HTR-8/SVneo (cell line): ENCODE measurements at regions not wholly inside any gene's neighbourhood (a gene's known extent, or its start where the extent isn't known, plus 50 kb on each side); places are given as distances from the start of the nearest gene placed in this dataset.

Experiments used
- DNase-seq: peaks from one replicate; pipeline ENCODE4 v3.0.0; 2011; ENCODE audit warnings: low spot score, mixed read lengths; ENCODE audit not compliant: insufficient read length
- FAIRE-seq: peaks from 2 replicates; lab custom pipeline; 2011; peaks lifted over from hg19 to GRCh38; lab: Jason Lieb, UNC

- DNase-seq (no peak), FAIRE-seq (no peak)
Measured at GRCh38 chr12:82176026-82176425, 182.2 kb downstream of the CCDC59 start.

DNA sequence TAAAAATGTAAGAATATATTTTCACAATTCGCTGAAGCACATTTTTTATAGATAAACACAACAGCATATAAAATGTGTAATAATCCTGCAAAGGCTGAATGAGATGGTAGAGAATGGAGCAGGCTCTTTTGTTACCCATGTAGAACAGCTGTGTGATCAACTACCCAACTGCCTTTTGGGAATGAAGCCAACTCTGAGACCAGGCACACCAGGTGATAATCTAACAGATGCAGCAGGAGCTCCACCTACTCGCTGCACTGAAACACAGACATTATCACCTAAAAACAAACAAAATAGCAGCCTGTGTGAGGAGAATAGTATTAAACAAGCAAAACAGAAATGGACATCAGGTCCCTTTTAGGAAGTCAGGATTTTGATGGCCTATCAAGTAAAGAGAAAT lies 183.3 kb downstream of the CCDC59 start:
- FAIRE-seq (no peak), DNase-seq (no peak)

DNA sequence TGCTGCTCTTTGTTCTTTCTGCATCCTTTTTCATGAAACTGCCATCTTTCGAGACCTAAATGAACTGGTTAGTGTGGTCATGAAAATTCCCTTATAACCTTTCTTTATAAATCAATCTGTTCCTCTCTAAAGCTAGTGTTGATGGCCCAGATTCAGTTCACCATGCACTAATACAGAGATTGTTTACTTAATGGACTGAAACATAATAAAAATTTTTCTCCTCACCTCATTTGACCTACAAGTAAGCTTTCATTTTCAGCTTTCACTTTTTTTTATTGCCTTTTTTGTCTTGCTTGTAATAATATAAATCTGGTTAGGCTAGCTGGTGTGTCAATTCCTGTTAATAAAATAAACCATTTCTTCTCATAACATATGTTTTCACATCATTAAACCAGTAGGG lies 183.8 kb downstream of the CCDC59 start:
- DNase-seq: no peak
- FAIRE-seq: no peak

DNA sequence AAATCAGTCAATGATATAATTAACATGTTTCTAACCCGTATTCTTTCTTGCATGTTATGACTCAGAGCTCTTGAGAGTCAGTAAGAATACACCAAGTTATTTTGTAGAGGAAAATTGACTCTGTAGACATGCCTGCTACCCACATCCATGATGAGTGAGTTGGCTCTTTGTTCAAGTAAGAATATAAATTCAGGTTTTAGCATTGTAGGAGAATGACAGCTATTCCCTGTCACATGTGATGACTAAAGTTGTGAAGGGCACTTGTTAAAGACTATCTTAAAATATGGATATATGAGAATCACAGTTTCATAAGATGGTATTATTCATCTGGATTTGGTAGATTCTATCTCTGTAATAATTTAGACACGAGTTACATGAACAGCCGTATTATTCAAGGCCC lies 209.1 kb downstream of the CCDC59 start:
- DNase-seq (no peak), FAIRE-seq (no peak)

GRCh38 chr12:82146740-82147139 lies 211.4 kb downstream of the CCDC59 start:
- DNase-seq (no peak), FAIRE-seq (no peak)

DNA sequence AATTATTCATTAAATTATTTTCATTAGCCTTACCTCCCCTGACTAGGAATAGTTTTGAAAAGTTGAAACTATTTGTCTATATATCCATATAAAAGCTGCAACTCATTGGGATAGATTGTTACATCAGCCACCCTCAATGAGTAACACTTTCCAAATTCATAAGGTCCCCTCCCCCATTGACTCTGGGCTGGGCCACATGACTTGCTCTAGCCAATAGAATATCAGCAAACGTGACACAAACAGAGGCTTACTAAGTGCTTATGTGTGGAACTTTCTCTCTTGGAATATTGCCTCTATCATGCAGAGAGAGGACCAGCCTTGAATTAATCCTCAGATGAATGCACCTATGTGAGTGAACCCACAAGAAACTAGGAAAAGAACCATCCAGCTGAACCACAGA lies 213.7 kb downstream of the CCDC59 start:
- no peak for DNase-seq
- no peak for FAIRE-seq

DNA sequence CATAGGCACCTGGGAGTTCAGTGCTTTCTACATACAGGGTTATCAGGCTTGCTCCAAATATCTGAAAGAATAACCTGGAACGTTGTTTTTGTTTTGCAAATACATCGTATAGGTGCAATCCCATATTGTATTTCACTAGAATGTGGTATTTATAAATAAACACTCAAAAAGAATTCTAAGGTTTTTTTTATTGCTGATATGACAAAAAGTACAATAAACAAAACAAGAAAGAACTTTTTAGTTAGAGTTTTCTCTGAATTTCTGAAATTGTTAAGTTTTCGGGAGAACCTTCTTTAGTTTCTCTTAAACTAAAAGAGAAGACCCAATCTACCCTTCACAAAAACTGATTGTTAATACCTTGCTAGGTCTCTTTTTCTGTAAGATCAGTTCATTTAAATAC lies 225.8 kb downstream of the CCDC59 start:
- DNase-seq (no peak), FAIRE-seq (no peak)

DNA sequence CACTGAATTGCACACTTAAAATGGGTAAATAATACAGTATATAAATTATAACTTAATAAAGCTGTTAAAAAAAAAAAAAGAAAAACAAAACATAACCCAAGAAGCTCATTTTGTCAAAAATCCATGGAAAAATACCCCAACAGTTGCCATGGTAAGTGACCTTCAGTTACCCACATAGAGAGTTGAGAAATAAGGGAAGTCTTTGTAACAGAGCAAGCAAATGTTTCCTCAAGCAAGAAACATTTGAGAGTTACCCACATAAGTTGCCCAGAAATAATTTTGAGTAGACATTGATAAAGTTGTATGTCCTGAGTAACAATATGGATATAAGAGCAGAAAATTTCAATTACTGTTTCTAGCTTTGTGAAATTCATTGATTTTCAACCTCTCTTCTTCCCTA lies 227.4 kb downstream of the CCDC59 start:
- no peak for DNase-seq
- no peak for FAIRE-seq

DNA sequence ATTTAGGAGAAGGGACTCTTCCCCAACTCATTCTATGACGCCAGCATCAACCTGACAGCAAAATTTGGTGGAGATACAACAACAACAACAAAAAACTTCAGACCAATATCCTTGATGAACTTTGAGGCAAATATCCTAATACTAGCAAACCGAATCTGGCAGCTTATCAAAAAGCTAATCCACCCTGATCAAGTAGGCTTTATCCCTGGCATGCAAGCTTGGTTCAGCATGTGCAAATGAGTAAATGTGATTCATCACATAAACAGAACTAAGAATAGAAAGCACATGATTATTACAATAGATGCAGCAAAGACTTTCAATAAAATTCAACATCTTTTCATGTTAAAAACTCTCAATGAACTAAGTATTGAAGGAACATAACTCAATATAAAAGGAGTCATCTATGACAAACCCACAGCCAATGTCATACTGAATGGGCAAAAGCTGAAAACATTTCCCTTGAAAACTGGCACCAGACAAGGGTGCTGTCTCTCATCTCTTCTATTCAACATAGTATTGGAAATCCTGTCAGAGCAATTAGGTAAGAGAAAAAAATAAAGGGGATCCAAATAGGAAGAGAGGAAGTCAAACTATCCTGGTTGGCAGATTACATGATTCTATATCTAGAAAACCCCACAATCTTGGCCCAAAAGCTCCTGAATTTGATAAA lies 233.3 kb downstream of the CCDC59 start:
- no peak for FAIRE-seq
- no peak for DNase-seq

DNA sequence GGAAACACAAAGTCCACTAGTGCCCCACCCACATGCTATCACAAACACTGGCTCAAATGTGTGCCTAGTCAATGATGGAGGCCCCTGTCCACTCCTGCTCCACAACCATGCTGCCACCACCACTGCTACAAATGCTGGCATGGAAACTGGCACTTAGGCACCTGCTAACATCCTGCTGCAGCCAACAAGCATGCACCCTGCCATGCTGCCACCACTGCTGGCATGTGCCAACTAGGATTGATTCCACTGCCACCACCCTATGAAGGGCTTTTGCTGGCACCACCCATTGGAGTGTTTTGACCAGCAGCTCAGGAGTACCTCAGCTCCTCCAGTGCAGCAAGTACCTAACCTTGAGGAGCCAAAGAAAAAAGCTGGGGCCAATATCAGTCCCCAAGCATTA lies 236.6 kb downstream of the CCDC59 start:
- FAIRE-seq: no peak
- DNase-seq: no peak

- DNase-seq (no peak), FAIRE-seq (no peak)
Measured at GRCh38 chr12:82120901-82121300, 237.3 kb downstream of the CCDC59 start.

- DNase-seq (no peak), FAIRE-seq (no peak)
Measured at GRCh38 chr12:82109243-82109642, 248.9 kb downstream of the CCDC59 start.

DNA sequence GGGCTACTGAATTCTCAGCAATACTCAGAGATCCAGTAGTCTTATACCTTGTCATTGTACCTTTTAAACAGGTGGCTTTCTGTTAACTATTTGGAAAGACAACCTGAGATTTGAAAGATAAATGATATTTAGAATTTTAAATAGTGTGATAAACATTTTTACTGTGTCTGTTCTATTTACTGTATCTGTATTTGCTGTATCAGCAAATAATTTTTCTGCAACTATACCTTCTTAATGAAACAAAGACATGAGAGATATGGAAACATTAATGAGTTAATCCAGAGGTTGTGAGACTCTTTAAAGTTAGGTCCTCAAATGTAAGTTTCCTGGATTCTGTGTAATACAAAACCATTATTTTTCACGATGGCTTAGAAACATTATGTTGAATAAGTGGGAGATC lies 249.6 kb downstream of the CCDC59 start:
- DNase-seq: no peak
- no peak for FAIRE-seq

DNA sequence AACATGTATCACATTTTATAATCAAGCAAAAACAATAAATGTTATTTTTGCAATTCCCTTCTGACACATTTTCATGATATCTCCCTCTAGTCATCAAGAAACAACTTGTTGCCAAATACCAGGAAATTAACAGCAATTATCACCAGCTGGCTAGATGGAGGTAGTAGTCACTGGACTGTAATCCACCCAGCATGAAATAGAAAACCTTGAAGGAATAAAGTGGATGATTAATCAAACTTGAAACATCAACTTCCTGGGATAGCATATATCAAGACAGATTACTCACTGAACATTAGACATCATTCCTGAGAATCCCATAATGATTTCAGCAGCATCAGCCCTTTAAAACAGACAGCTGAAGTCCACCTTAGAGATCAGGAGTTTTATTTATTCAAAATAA lies 259.0 kb downstream of the CCDC59 start:
- DNase-seq: peak; percentile 1

DNA sequence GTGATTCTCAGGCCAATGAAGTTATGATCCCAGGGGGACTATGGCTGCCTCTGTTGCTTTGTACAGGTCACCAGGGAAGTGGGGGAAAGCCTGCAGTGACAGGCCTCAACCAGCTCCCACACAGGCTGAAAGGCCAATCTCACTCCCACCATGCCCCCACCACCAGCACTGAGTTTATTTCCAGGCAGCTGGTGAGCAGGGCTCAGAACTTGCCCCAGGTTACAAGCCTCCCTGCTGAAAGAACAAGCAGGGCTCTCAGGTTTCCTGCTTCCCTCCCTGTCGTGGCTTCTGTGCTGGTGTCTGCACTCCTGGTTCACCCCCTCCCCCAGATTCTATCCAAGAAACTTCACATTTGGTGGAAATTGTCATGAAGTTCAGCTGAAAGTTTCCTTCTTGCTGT lies 260.3 kb downstream of the CCDC59 start:
- FAIRE-seq (no peak), DNase-seq (no peak)

More for the DNA sequence above, 259.0 kb downstream of the CCDC59 start:
- no peak for FAIRE-seq

DNA sequence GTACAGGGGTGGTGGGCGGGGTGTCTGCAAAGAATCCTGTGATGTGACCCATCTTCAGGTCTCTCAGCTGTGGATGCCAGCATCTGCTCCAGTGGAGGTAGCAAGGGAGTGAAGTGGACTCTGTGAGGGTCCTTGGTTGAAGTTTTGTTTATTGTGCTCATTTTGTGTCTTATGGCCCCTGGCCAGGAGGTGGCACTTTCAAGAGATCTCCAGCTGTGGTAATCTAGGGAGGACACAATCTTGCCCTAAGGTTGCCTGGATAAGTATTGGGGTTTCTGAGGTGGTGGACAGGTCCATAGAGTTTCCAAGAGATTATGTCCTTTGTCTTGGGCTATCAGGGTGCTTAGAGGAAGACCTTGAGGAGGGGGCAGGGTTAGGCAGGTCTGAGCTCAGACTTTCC lies 260.7 kb downstream of the CCDC59 start:
- FAIRE-seq: no peak
- no peak for DNase-seq

- DNase-seq (no peak), FAIRE-seq (no peak)
Measured at GRCh38 chr12:82090165-82090564, 268.0 kb downstream of the CCDC59 start.

DNA sequence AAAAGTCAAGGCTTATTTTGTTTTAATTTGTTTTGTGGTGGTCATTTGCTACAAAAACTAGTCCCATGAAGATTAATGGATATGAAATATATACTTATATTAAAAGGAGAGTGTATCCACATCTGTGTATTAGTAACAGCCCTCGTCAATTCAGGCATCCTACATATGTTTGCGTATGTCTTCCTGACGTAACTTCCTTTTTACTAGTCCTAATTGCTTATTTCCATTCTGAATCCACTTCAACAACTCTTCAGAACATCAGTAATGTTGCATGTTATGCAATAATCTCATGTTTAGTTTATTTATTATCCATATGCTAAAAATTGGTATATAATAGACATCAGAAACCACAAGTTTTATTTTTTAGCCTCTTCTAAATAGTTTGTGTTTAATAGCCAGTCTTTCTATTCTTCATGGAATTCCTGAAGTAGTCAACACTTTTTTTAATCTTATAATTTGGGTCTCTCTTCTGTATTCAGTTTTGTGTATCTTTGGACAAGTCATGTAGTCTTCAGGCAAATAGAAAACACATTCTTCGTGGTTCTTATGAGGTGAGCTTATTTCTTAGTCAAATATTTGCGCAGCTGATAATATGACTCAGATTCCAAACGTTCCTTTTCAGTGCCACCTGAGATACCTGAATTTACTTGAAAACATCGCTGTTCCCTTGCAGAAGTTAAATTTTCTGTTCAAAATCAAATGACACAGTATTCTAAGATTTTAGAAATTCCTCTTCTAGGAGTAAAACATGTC lies 268.6 kb downstream of the CCDC59 start:
- FAIRE-seq: no peak
- no peak for DNase-seq

DNA sequence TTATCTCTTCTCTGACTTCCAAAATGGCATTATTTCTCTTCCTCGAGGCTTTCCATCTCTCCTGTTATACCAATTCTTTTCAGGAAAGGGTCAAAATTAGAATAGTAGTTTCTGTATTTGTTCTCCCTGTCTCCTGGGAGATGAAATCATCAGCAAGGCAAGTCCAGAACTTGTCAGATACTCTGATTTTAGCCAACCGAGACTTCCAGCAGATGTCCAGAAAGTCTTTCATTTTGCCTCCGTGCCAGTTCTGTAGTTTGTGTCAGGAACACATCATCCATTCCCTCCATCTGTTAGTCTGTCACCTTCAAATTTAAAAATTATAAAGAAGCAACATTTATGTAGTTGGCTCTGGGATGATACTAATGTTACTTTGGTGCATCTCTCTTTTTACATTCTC lies 275.7 kb downstream of the CCDC59 start:
- no peak for DNase-seq
- no peak for FAIRE-seq

DNA sequence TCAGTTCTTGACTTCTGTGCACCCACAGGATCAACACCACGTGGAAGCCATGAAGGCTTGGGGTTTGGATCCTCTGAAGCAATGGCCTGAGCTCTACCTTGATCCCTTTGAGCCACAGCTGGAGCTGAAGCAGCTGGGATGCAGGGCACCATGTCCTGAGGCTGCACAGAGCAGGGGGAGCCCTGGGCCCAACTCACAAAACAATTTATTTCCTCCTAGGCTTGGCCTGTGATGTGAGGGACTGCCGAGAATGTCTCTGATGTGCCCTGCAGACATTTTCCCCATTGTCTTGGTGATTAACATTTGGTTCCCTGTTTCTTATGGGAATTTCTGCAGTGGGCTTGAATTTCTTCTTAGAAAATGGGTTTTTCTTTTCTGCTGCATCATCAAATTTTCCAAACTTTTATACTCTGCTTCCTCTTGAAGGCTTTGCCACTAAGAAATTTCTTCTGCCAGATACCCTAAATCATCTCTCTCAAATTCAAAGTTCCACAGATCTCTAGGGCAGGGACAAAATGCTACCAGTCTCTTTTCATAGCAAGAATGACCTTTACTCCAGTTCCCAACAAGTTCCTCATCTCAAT lies 288.2 kb downstream of the CCDC59 start:
- no peak for DNase-seq
- no peak for FAIRE-seq

- DNase-seq (no peak), FAIRE-seq (no peak)
Measured at GRCh38 chr12:82058197-82058596, 299.0 kb upstream of the PPFIA2 start.

- DNase-seq (no peak), FAIRE-seq (no peak)
Measured at GRCh38 chr12:82057770-82058169, 298.6 kb upstream of the PPFIA2 start.
